ENCODE measurements at regions not wholly inside any gene's neighbourhood (a gene's known extent, or its start where the extent isn't known, plus 50 kb on each side); places are given as distances from the start of the nearest gene placed in this dataset.

DNA sequence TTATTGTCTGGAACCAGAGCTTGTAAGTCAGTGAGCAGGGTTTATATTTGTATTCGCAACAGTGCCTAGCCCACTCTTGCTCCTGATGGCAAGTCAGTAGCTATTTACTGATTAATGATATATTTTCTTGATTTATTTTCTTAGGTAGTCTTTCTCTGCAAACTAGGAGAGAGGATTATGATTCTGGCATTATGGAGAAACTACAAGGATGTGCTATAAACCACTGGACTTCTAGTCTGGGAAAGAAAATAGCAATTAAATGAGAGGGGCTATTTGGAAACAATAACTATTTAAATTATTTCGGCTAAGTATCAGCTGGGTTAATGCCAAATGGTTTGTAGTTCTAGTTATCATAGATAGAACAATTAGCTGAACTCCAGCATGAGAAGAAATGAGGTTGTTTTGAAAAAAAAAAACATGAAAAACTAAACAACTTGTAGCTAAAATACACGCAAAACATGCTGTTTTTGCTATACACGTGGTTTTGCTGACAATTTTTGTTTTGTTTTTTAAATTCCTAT lies 304.9 kb upstream of the TCF21 start:
- Histone ChIP-seq H4K20me1 (ENCODE audit: control insufficient read depth, extremely low read depth, insufficient read depth, low read length) (no peaks in the 10 kb centered on the region), H3K4me1 (ENCODE audit: control insufficient read depth, extremely low read depth, insufficient read depth, low read length) (peaks cover 4% of the 10 kb centered on the region), H3K4me3 (replicated peaks in 1 of 4; ENCODE audit: control extremely low read depth in 1 of 4, insufficient read depth in 1 of 4, low read depth in 3 of 4, low read length in 4 of 4) (no peak overlapping the region), H2AFZ (ENCODE audit: low read length) (no peak overlapping the region), H3K27ac (ENCODE audit: insufficient read depth, low read length) (no peak overlapping the region), H3K4me2 (ENCODE audit: extremely low read depth, insufficient read depth, low read length) (no peak overlapping the region), H3K27me3 (ENCODE audit: control insufficient read depth, insufficient read depth, low read length) (no peaks in the 10 kb centered on the region), H3K9ac (ENCODE audit: insufficient read depth, low read length) (no peak overlapping the region), H3K9me3 (ENCODE audit: control insufficient read depth, insufficient read depth, low read depth, low read length) (no peaks in the 10 kb centered on the region), H3K36me3 (ENCODE audit: control insufficient read depth, insufficient read depth, low read length) (no peaks in the 10 kb centered on the region), H3K79me2 (ENCODE audit: control insufficient read depth, insufficient read depth, low read length) (no peaks in the 10 kb centered on the region)
- no peak for TF ChIP-seq EZH2 (IDR thresholded peaks at IDR 0.05; ENCODE audit: low read length, missing control alignments)
- TF ChIP-seq, protein P1, sequence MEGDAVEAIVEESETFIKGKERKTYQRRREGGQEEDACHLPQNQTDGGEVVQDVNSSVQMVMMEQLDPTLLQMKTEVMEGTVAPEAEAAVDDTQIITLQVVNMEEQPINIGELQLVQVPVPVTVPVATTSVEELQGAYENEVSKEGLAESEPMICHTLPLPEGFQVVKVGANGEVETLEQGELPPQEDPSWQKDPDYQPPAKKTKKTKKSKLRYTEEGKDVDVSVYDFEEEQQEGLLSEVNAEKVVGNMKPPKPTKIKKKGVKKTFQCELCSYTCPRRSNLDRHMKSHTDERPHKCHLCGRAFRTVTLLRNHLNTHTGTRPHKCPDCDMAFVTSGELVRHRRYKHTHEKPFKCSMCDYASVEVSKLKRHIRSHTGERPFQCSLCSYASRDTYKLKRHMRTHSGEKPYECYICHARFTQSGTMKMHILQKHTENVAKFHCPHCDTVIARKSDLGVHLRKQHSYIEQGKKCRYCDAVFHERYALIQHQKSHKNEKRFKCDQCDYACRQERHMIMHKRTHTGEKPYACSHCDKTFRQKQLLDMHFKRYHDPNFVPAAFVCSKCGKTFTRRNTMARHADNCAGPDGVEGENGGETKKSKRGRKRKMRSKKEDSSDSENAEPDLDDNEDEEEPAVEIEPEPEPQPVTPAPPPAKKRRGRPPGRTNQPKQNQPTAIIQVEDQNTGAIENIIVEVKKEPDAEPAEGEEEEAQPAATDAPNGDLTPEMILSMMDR (conservative IDR thresholded peaks at IDR 0.05 in 1 of 2, IDR thresholded peaks at IDR 0.05 in 1 of 2; ENCODE audit: low read depth in 1 of 2, low read length in 2 of 2): no peak
- no peak for DNase-seq (ENCODE audit: low read depth in 2 of 2)

DNA sequence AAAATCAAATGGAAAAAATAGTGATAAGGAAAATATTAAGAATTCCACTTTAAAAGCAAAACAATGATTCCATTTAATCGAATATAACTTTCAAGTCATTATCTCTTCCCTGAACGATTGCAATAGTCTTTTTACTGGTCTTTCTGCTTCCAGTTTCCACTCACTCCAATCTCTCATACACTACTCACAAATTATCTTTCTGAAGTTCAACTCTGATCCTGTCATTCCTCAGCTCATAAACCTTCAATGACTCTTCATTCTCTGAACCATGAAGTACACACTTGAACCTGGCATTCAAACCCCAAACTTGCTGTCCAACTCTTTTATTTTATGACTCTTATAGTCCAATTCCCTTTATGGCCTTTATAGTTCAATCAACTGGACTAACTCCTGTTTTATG lies 304.1 kb upstream of the TCF21 start:
- H3K9ac ChIP-seq (ENCODE audit: insufficient read depth, low read length): no peak overlapping the region

DNA sequence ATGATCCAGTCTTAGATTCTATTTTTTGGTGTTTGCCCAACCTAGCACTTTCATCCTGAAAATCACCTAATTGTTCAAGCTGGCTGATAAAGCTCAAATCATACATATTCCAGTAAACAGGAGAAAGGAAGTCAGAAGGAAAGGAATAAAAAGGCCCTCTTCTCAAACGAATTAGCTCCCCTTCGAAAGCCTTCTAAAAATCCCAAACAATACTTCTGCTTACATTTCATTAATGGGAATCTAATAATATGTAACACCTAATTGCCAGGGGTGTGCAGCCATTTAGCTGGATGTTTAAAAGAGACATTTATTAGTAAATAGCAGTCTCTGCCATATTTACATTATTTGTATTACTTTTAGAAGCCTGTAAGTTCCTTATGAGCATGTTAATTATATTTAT lies 302.9 kb upstream of the TCF21 start:
- no peak overlapping the region for H3K4me2 ChIP-seq (ENCODE audit: extremely low read depth, insufficient read depth, low read length)

More for the DNA sequence above, 304.1 kb upstream of the TCF21 start:
- Histone ChIP-seq H3K9me3 (ENCODE audit: control insufficient read depth, insufficient read depth, low read depth, low read length) (no peaks in the 10 kb centered on the region), H4K20me1 (ENCODE audit: control insufficient read depth, extremely low read depth, insufficient read depth, low read length) (no peaks in the 10 kb centered on the region), H3K4me2 (ENCODE audit: extremely low read depth, insufficient read depth, low read length) (no peak overlapping the region), H2AFZ (ENCODE audit: low read length) (no peak overlapping the region), H3K79me2 (ENCODE audit: control insufficient read depth, insufficient read depth, low read length) (no peaks in the 10 kb centered on the region), H3K4me3 (replicated peaks in 1 of 4; ENCODE audit: control extremely low read depth in 1 of 4, insufficient read depth in 1 of 4, low read depth in 3 of 4, low read length in 4 of 4) (no peak overlapping the region), H3K4me1 (ENCODE audit: control insufficient read depth, extremely low read depth, insufficient read depth, low read length) (peaks cover 4% of the 10 kb centered on the region), H3K27ac (ENCODE audit: insufficient read depth, low read length) (no peak overlapping the region), H3K27me3 (ENCODE audit: control insufficient read depth, insufficient read depth, low read length) (no peaks in the 10 kb centered on the region), H3K36me3 (ENCODE audit: control insufficient read depth, insufficient read depth, low read length) (no peaks in the 10 kb centered on the region)
- TF ChIP-seq EZH2 (IDR thresholded peaks at IDR 0.05; ENCODE audit: low read length, missing control alignments): no peak
- TF ChIP-seq, protein P1 (conservative IDR thresholded peaks at IDR 0.05 in 1 of 2, IDR thresholded peaks at IDR 0.05 in 1 of 2; ENCODE audit: low read depth in 1 of 2, low read length in 2 of 2): no peak
- no peak for DNase-seq (ENCODE audit: low read depth in 2 of 2)

More for the DNA sequence above, 302.9 kb upstream of the TCF21 start:
- Histone ChIP-seq H3K9me3 (ENCODE audit: control insufficient read depth, insufficient read depth, low read depth, low read length) (no peaks in the 10 kb centered on the region), H4K20me1 (ENCODE audit: control insufficient read depth, extremely low read depth, insufficient read depth, low read length) (no peaks in the 10 kb centered on the region), H2AFZ (ENCODE audit: low read length) (no peak overlapping the region), H3K79me2 (ENCODE audit: control insufficient read depth, insufficient read depth, low read length) (no peaks in the 10 kb centered on the region), H3K9ac (ENCODE audit: insufficient read depth, low read length) (no peak overlapping the region), H3K27me3 (ENCODE audit: control insufficient read depth, insufficient read depth, low read length) (no peaks in the 10 kb centered on the region), H3K36me3 (ENCODE audit: control insufficient read depth, insufficient read depth, low read length) (no peaks in the 10 kb centered on the region), H3K4me3 (replicated peaks in 1 of 4; ENCODE audit: control extremely low read depth in 1 of 4, insufficient read depth in 1 of 4, low read depth in 3 of 4, low read length in 4 of 4) (no peak overlapping the region), H3K4me1 (ENCODE audit: control insufficient read depth, extremely low read depth, insufficient read depth, low read length) (peaks cover 4% of the 10 kb centered on the region), H3K27ac (ENCODE audit: insufficient read depth, low read length) (no peak overlapping the region)
- DNase-seq (ENCODE audit: low read depth in 2 of 2): no peak
- TF ChIP-seq, protein P1 (conservative IDR thresholded peaks at IDR 0.05 in 1 of 2, IDR thresholded peaks at IDR 0.05 in 1 of 2; ENCODE audit: low read depth in 1 of 2, low read length in 2 of 2): no peak
- TF ChIP-seq EZH2 (IDR thresholded peaks at IDR 0.05; ENCODE audit: low read length, missing control alignments): no peak

Measured in fibroblast of lung (primary cell).